ENCODE measurements at regions not wholly inside any gene's neighbourhood (a gene's known extent, or its start where the extent isn't known, plus 50 kb on each side); places are given as distances from the start of the nearest gene placed in this dataset.

DNA sequence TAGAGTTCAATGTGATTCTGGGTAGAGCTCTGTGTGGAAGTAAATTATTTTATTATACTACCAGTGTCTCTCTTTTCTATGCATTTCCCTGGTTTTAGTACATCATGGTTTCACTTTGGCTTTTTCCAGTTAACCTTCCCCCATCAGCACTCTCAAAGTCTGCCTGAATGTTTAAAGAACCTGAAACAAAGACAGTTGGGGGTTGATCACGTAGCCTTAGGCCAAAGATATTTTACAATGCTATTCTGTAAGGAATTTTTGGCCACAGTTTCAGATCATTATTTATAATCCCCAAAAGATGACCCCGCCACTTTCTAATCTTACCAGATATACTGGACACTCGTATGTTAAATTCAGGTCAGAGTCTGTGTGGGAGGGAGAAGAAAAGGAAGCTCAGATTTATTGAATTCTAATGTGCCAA is 156.3 kb upstream of the TMC3 start:
- ATAC-seq = no peak
- no peaks in the 10 kb centered on the region for H3K36me3 Mint-ChIP-seq (ENCODE audit: low read depth)
- CTCF ChIA-PET = no interaction called here
- no peak overlapping the region for H3K4me3 Mint-ChIP-seq
- no peaks in the 10 kb centered on the region for H3K9me3 Mint-ChIP-seq (ENCODE audit: insufficient read depth)
- no peaks in the 10 kb centered on the region for H3K4me1 Mint-ChIP-seq (ENCODE audit: low read depth)
- POLR2A ChIA-PET = no interaction called here
- DNase-seq = no peak
- H3K27ac Mint-ChIP-seq = no peak overlapping the region
- peaks cover 4% of the 10 kb centered on the region for H3K27me3 Mint-ChIP-seq (ENCODE audit: low read depth)

DNA sequence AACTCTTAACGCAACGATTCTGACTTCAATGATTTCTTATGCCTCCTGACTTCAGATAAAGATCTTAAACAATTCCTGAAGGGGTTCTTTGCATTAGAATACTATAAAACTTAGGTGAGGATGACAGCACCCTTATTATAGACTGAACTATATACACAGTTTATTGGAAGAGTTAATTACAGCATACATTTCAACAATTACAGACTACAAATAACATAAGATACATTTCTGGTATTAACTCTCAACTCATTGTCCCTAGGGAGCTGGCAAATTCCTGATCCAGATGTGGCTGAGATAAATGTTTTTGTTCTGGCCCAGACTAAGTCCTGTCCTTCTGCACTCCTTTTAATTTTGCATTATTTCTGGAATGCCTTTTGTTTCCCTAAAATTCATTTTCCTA is 155.5 kb upstream of the TMC3 start:
- no peak for ATAC-seq
- no peaks in the 10 kb centered on the region for H3K9me3 Mint-ChIP-seq (ENCODE audit: insufficient read depth)
- H3K27ac Mint-ChIP-seq = no peak overlapping the region
- DNase-seq = no peak
- H3K4me3 Mint-ChIP-seq = no peak overlapping the region
- no peaks in the 10 kb centered on the region for H3K36me3 Mint-ChIP-seq (ENCODE audit: low read depth)
- POLR2A ChIA-PET = no interaction called here
- H3K27me3 Mint-ChIP-seq (ENCODE audit: low read depth) = peaks cover 4% of the 10 kb centered on the region
- no peaks in the 10 kb centered on the region for H3K4me1 Mint-ChIP-seq (ENCODE audit: low read depth)
- CTCF ChIA-PET = interaction anchor here (0.8 kb wide), 1 partner anchor 17 kb away, joined by 3 read pairs; no protein-coding TSS in a partner anchor

DNA sequence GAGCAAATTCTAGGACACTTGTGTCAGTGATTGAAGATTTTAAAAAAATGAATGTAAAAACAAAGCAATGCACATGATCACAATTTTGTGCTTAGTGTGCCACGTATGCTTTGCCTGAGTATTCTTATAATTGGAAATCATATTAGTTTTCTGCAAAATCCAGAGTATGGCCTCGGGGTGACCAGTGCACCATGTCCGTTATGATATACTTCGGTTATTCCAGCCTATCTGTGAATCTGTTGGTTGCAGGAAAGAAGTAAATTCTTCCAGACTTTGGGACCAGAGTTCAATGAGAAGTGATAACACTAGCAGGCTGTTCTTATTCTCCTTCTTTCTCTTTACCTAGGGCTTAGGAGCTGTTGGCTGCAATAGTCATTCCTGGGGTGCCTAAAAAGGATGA is 152.0 kb upstream of the TMC3 start:
- peaks cover 2% of the 10 kb centered on the region for H3K27me3 Mint-ChIP-seq (ENCODE audit: low read depth)
- no peaks in the 10 kb centered on the region for H3K36me3 Mint-ChIP-seq (ENCODE audit: low read depth)
- H3K27ac Mint-ChIP-seq = no peak overlapping the region
- H3K9me3 Mint-ChIP-seq (ENCODE audit: insufficient read depth) = no peaks in the 10 kb centered on the region
- H3K4me1 Mint-ChIP-seq (ENCODE audit: low read depth) = no peaks in the 10 kb centered on the region
- ChIA-PET POLR2A (no interaction called here), CTCF (no interaction called here)
- H3K4me3 Mint-ChIP-seq = no peak overlapping the region
- DNase-seq = no peak
- no peak for ATAC-seq

DNA sequence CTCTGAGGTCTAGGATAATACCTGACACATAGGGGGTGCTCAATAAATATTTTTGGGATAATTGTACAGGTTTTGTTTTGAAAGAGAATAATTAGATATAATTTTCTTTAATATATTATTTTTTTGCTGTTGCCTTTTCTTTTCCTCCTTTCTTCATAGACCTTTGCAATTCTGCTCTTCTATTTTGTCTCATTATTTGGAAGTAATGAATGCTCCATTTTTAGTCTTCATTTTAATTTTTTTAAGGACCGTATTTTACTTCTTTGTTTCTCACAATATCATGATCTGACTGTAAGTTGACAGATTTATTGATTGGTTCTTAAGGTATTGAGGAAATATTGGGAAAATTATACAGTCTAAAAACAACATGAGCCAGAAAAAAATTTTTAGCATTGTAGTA is 150.5 kb upstream of the TMC3 start:
- CTCF ChIA-PET = no interaction called here
- POLR2A ChIA-PET = no interaction called here
- ATAC-seq (no peak), DNase-seq (no peak)
- H3K36me3 Mint-ChIP-seq (ENCODE audit: low read depth) = no peaks in the 10 kb centered on the region
- no peaks in the 10 kb centered on the region for H3K9me3 Mint-ChIP-seq (ENCODE audit: insufficient read depth)
- H3K4me1 Mint-ChIP-seq (ENCODE audit: low read depth) = no peaks in the 10 kb centered on the region
- no peak overlapping the region for H3K27ac Mint-ChIP-seq
- no peak overlapping the region for H3K4me3 Mint-ChIP-seq
- H3K27me3 Mint-ChIP-seq (ENCODE audit: low read depth) = peaks cover 2% of the 10 kb centered on the region

DNA sequence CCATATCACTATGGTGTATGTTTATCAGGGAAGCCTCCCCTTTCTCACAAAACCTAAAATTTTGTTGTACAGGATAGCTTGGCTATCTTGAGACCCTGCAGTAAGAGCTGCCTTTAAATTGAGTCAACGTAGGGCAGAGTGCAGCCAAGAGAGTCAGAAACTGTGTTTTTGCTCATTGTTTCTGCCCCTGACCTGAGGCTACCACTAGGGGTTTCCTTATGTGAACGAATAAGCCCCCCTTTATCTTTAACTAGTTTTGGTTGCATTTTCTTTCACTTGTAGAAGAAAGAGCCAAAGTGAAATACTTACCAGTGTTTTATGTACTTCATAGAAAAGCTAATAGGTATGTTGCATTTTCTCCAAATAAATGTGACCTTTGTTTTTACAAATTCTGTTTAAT is 149.9 kb upstream of the TMC3 start:
- Mint-ChIP-seq H3K27me3 (ENCODE audit: low read depth) (peaks cover 4% of the 10 kb centered on the region), H3K36me3 (ENCODE audit: low read depth) (no peaks in the 10 kb centered on the region), H3K4me1 (ENCODE audit: low read depth) (no peaks in the 10 kb centered on the region), H3K9me3 (ENCODE audit: insufficient read depth) (no peaks in the 10 kb centered on the region), H3K27ac (no peak overlapping the region), H3K4me3 (no peak overlapping the region)
- ChIA-PET CTCF (no interaction called here), POLR2A (no interaction called here)
- no peak for ATAC-seq
- DNase-seq = no peak

DNA sequence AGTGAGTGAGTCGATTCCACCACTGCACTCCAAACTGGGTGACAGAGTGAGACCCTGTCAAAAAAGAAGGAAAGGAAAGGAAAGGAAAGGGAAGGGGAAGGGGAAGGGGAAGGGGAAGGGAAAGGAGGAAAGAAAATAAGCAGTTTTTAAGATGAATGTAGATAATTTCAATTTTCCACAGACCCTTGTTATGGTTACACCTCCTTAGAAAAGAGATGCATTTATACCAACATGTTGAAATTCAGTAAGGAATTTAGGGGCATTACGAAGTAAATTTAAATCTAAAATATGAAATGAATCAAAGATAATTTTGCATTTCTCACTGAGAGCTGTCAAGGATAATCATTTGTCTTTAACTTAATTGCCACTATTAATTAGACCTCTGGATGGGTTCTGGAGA is 146.5 kb upstream of the TMC3 start:
- Mint-ChIP-seq H3K27me3 (ENCODE audit: low read depth) (peaks cover 5% of the 10 kb centered on the region), H3K4me1 (ENCODE audit: low read depth) (no peaks in the 10 kb centered on the region), H3K27ac (no peak overlapping the region), H3K9me3 (ENCODE audit: insufficient read depth) (no peaks in the 10 kb centered on the region), H3K36me3 (ENCODE audit: low read depth) (no peaks in the 10 kb centered on the region), H3K4me3 (no peak overlapping the region)
- DNase-seq = no peak
- ChIA-PET CTCF (no interaction called here), POLR2A (no interaction called here)
- ATAC-seq = no peak

DNA sequence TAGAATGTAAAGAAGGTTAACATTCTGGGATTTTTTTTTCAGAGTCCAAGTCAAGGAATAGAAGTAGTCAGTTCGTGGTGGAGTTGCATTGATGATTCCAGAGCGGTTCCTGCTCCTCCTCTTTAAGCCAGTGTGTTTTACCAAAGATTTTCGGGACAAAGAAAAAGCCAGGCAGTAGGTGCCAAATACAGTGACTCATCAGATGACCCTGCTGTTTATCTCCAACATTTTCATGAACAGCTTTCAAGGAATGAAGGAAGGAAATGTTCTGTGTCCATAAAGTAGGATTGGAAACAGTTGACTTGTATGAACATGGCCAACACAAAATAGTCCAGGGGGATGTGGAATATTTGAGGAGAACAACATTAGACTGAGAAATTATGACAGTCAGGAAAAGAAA is 142.4 kb upstream of the TMC3 start:
- ChIA-PET POLR2A (no interaction called here), CTCF (no interaction called here)
- ATAC-seq (no peak), DNase-seq (no peak)
- no peak overlapping the region for H3K27ac Mint-ChIP-seq
- H3K36me3 Mint-ChIP-seq (ENCODE audit: low read depth) = no peaks in the 10 kb centered on the region
- H3K27me3 Mint-ChIP-seq (ENCODE audit: low read depth) = peaks cover 6% of the 10 kb centered on the region
- H3K9me3 Mint-ChIP-seq (ENCODE audit: insufficient read depth) = no peaks in the 10 kb centered on the region
- H3K4me3 Mint-ChIP-seq = no peak overlapping the region
- H3K4me1 Mint-ChIP-seq (ENCODE audit: low read depth) = no peaks in the 10 kb centered on the region

DNA sequence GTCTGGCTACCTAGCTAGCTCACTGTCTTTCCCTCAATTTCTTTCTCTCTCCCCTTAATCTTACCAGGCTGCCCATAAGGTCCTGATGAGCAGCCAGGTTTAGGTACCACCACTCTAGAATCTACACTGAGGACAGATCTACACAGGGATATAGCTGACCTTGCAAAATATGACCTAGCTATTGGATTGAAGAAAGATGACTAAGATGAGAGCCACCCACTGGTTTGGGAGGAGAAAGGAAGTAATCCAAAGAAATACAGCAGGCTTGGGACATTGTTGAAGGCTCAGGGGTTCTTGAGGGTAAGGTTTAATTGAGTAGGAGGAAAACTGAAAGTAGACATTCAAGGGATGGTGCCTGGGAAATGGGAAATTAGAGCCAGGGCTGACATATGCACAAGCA is 142.0 kb upstream of the TMC3 start:
- no peak for DNase-seq
- H3K27ac Mint-ChIP-seq = no peak overlapping the region
- no peaks in the 10 kb centered on the region for H3K36me3 Mint-ChIP-seq (ENCODE audit: low read depth)
- no peak for ATAC-seq
- ChIA-PET CTCF (no interaction called here), POLR2A (no interaction called here)
- no peaks in the 10 kb centered on the region for H3K9me3 Mint-ChIP-seq (ENCODE audit: insufficient read depth)
- H3K4me1 Mint-ChIP-seq (ENCODE audit: low read depth) = no peaks in the 10 kb centered on the region
- peaks cover 6% of the 10 kb centered on the region for H3K27me3 Mint-ChIP-seq (ENCODE audit: low read depth)
- no peak overlapping the region for H3K4me3 Mint-ChIP-seq

DNA sequence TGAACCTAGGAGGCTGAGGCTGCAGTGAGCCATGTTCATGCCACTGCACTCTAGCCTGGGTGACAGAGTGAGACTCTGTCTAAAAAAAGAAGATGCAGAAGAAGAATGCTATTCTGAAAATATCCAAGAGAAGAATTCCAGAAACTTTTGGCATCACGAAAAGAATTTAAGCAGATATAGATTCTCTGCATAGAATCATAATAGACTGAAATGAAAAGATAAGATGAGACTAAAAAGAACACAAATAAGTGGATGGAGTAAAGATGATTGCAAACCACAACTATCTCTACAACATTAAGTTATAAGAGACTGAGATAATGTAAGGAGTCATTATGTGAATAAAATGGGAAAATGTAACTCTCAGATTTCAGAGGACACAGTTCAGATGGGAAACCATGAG is 140.7 kb upstream of the TMC3 start:
- ATAC-seq (no peak), DNase-seq (no peak)
- H3K4me1 Mint-ChIP-seq (ENCODE audit: low read depth) = no peaks in the 10 kb centered on the region
- H3K36me3 Mint-ChIP-seq (ENCODE audit: low read depth) = no peaks in the 10 kb centered on the region
- CTCF ChIA-PET = no interaction called here
- no peak overlapping the region for H3K27ac Mint-ChIP-seq
- no peaks in the 10 kb centered on the region for H3K9me3 Mint-ChIP-seq (ENCODE audit: insufficient read depth)
- POLR2A ChIA-PET = no interaction called here
- no peak overlapping the region for H3K4me3 Mint-ChIP-seq
- H3K27me3 Mint-ChIP-seq (ENCODE audit: low read depth) = peaks cover 6% of the 10 kb centered on the region

DNA sequence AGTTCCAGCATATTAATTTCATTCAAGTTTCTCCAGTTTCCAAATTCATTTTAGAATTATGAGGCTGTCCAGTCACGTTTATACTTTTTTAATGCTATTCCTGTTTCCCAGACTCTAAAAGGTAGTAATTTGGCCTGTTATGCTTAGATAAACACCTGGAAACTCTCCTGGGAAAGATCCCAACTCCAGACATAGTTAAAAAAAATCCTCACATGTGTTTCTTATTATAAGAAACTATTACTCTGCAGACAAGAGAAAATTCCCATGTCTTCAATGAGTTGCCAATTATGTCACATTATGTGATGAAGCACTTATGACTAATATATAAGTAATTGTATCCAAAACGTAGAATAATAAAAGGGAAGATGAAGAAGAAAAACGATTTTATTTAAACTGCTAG is 137.1 kb upstream of the TMC3 start:
- Mint-ChIP-seq H3K9me3 (ENCODE audit: insufficient read depth) (no peaks in the 10 kb centered on the region), H3K4me3 (no peak overlapping the region), H3K27ac (no peak overlapping the region), H3K27me3 (ENCODE audit: low read depth) (peaks cover 2% of the 10 kb centered on the region), H3K36me3 (ENCODE audit: low read depth) (no peaks in the 10 kb centered on the region), H3K4me1 (ENCODE audit: low read depth) (no peaks in the 10 kb centered on the region)
- ATAC-seq (no peak), DNase-seq (no peak)
- ChIA-PET CTCF (no interaction called here), POLR2A (no interaction called here)

DNA sequence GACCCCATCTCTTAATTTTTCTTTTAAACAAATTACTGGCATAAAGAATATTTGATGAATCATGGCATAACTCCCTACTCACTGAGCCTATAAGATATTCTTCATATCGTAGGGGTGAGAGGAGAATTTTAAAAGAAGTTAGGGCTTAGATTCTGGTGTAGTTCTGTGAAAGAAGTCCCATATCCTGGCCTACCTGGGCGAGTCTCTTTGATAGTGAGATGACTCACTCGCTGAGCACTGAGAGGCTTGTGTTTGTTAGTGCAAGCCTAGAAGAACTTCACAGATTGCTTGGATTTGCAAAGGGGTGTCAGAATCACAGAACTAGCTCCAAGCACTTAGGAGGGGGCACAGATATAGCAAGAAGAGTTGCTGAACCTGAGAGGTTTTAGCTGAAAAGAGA is 133.8 kb upstream of the TMC3 start:
- Mint-ChIP-seq H3K4me1 (ENCODE audit: low read depth) (no peaks in the 10 kb centered on the region), H3K27ac (no peak overlapping the region), H3K4me3 (no peak overlapping the region), H3K27me3 (ENCODE audit: low read depth) (peaks cover under 1% of the 10 kb centered on the region), H3K36me3 (ENCODE audit: low read depth) (no peaks in the 10 kb centered on the region), H3K9me3 (ENCODE audit: insufficient read depth) (no peaks in the 10 kb centered on the region)
- ATAC-seq = no peak
- POLR2A ChIA-PET = no interaction called here
- DNase-seq = no peak
- CTCF ChIA-PET = no interaction called here

DNA sequence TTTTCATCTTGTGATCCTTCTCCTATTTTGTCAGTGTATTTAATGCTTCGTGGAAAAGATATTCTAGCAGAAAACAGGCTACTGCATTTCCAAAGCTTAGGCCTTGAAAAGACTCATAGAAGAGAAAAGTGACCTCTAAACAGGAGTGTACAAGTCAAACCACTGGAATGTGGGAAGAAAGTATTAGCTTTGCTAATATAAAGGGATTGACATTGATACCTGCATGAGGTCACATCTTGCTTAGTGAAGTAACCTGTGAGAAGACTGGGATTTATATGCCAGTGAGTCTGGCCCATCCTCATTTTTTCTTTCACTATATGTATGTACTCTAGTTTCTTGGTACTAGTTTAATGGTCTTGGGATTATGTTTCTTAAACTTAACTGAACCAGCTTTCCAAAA is 132.9 kb upstream of the TMC3 start:
- H3K9me3 Mint-ChIP-seq (ENCODE audit: insufficient read depth) = no peaks in the 10 kb centered on the region

DNA sequence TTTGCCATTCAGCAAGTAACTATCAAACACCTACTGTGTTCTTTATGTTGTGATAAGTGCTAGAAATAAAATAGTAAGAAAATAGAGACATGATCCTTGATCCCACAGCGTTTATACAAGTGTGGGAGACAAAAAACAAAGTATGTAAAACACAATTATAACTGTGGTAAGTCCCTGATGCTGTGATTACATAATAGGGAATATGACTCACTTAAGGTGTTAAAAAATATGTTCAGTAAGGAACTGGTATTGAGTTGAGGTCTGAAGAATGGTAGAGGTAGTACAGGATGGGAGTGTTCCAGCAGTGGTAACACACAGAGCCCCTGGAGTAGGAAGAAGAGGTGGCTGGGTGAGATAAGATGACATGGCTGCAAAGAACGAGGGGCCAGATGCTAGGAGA is 132.1 kb upstream of the TMC3 start:
- H3K4me1 Mint-ChIP-seq (ENCODE audit: low read depth) = no peaks in the 10 kb centered on the region
- no peak for ATAC-seq
- no peaks in the 10 kb centered on the region for H3K36me3 Mint-ChIP-seq (ENCODE audit: low read depth)
- no peak overlapping the region for H3K27ac Mint-ChIP-seq
- ChIA-PET POLR2A (no interaction called here), CTCF (no interaction called here)
- no peaks in the 10 kb centered on the region for H3K9me3 Mint-ChIP-seq (ENCODE audit: insufficient read depth)
- H3K27me3 Mint-ChIP-seq (ENCODE audit: low read depth) = peaks cover 3% of the 10 kb centered on the region
- H3K4me3 Mint-ChIP-seq = no peak overlapping the region
- no peak for DNase-seq

More for the DNA sequence above, 132.9 kb upstream of the TMC3 start:
- H3K27ac Mint-ChIP-seq = no peak overlapping the region
- POLR2A ChIA-PET = no interaction called here
- no peak overlapping the region for H3K4me3 Mint-ChIP-seq
- CTCF ChIA-PET = no interaction called here
- DNase-seq (no peak), ATAC-seq (no peak)
- H3K27me3 Mint-ChIP-seq (ENCODE audit: low read depth) = peaks cover 3% of the 10 kb centered on the region
- H3K4me1 Mint-ChIP-seq (ENCODE audit: low read depth) = no peaks in the 10 kb centered on the region
- no peaks in the 10 kb centered on the region for H3K36me3 Mint-ChIP-seq (ENCODE audit: low read depth)

All from activated CD8-positive, alpha-beta T cell treated with anti-CD3 and anti-CD28 coated beads, Interleukin-2, amount 10 ng/mL, durations not matched to agents 7 days and 5 days (primary cell).